Sigmoid colon (tissue), 6 donors: ENCODE measurements at regions not wholly inside any gene's neighbourhood (a gene's known extent, or its start where the extent isn't known, plus 50 kb on each side); places are given as distances from the start of the nearest gene placed in this dataset.

Source experiments
- DNase-seq: peaks from one replicate; pipeline ENCODE4 v3.0.0-alpha.2; 2019
- H3K27ac ChIP-seq, 4 donors: fragments of 200-600 bp; sonication (generic); one replicate each; pipeline ENCODE4 v1.5.1; 2016 to 2019; ENCODE audit warnings: mild to moderate bottlenecking in 1 of 4
- H3K27me3 ChIP-seq, 3 donors: fragments of 200-600 bp; sonication (generic); one replicate each; pipeline ENCODE4 v1.5.1; 2019; ENCODE audit warnings: mild to moderate bottlenecking in 1 of 3
- H3K36me3 ChIP-seq, 4 donors: fragments of 200-600 bp; sonication (generic); one replicate each; pipeline ENCODE4 v1.5.1; 2016 to 2019
- H3K4me1 ChIP-seq, 4 donors: fragments of 200-600 bp; sonication (generic); one replicate each; pipeline ENCODE4 v1.5.1; 2017 to 2019
- H3K4me3 ChIP-seq, 4 donors: fragments of 200-600 bp; sonication (generic); one replicate each; pipeline ENCODE4 v1.5.1; 2017 to 2019; ENCODE audit warnings: mild to moderate bottlenecking in 2 of 4, moderate library complexity in 1 of 4
- H3K9me3 ChIP-seq, 4 donors: fragments of 200-600 bp in 3 of 4; sonication (generic) in 3 of 4; one replicate each; pipeline versions ENCODE4 v1.5.1 to v1.6.1; 2013 to 2019
- EP300 ChIP-seq, 4 donors: sonication (generic); formaldehyde crosslinking; IDR thresholded peaks; one replicate each; pipeline ENCODE4 v1.6.1; 2017; ENCODE audit warnings: antibody characterized with exemption in 4 of 4
- POLR2A ChIP-seq, 2 donors: fragments of 450-650 bp; IDR thresholded peaks; one replicate each; pipeline ENCODE4 v1.6.1; 2016; ENCODE audit warnings: antibody characterized with exemption in 2 of 2, mild to moderate bottlenecking in 2 of 2, moderate library complexity in 2 of 2
- POLR2AphosphoS5 ChIP-seq, 4 donors: sonication (generic); formaldehyde crosslinking; IDR thresholded peaks; one replicate each; pipeline ENCODE4 v1.6.1; 2017; ENCODE audit warnings: antibody characterized with exemption in 4 of 4
- WGBS, 2 donors: extraction: QIAGEN DNeasy Blood & Tissue Kit; methylation state at CpG; one replicate each; pipeline ENCODE4 v1.1.7; 2013; 5-methylcytosine and 5-hydroxymethylcytosine counted together
- intact Hi-C: fragments of 100-400 bp; cut with DNase I; formaldehyde crosslinking; loops from one replicate; pipeline ENCODE4 v1.15.1; 2023
- TF ChIP-seq, protein P1 (sequence below), 4 experiments: fragments of 450-650 bp in 3 of 4; fragments of 200-600 bp in 1 of 4; IDR thresholded peaks; one replicate each; pipeline ENCODE4 v1.5.1; 2016 to 2019; ENCODE audit warnings: antibody characterized with exemption in 4 of 4, mild to moderate bottlenecking in 3 of 4, moderate library complexity in 2 of 4
- donor health status: healthy with polysubstance abuse.
- donor health status: healthy.

DNA sequence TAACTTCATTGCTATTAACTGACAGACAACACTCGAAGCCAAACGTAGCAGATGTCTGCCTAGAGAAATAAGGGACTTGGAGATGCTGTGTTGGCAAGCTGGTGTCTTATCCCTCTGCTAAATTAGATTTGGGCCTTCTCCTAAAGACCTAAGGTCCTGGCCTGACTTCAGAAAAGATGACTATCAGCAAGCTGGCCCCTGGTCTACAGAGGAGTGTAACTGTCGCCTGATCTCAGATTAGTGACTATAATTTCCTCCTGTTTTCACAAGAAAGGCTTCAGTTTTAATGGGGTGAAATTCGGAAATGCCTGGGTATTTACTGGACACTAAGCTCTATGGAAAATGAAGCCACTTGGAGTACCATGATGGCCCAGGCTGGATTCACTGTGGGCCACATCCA is 53.1 kb upstream of the SLC7A14 start:
- Histone ChIP-seq H3K36me3 (no peaks in the 10 kb centered on the region), H3K27me3 (no peaks in the 10 kb centered on the region), H3K27ac (no peak overlapping the region), H3K4me1 (peaks cover 0 to 6% (median 0%) of the 10 kb centered on the region in 4 donors), H3K9me3 (no peaks in the 10 kb centered on the region), H3K4me3 (no peak overlapping the region)
- intact Hi-C loops, result no loop called here
- no peak for DNase-seq
- WGBS, 2 donors, result 81 to 91% methylated on average over 4 of the region's 4 CpGs
- TF ChIP-seq POLR2AphosphoS5 (IDR thresholded peaks at IDR 0.05), result no peak
- TF ChIP-seq, protein P1, sequence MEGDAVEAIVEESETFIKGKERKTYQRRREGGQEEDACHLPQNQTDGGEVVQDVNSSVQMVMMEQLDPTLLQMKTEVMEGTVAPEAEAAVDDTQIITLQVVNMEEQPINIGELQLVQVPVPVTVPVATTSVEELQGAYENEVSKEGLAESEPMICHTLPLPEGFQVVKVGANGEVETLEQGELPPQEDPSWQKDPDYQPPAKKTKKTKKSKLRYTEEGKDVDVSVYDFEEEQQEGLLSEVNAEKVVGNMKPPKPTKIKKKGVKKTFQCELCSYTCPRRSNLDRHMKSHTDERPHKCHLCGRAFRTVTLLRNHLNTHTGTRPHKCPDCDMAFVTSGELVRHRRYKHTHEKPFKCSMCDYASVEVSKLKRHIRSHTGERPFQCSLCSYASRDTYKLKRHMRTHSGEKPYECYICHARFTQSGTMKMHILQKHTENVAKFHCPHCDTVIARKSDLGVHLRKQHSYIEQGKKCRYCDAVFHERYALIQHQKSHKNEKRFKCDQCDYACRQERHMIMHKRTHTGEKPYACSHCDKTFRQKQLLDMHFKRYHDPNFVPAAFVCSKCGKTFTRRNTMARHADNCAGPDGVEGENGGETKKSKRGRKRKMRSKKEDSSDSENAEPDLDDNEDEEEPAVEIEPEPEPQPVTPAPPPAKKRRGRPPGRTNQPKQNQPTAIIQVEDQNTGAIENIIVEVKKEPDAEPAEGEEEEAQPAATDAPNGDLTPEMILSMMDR (IDR thresholded peaks at IDR 0.05), result no peak

DNA sequence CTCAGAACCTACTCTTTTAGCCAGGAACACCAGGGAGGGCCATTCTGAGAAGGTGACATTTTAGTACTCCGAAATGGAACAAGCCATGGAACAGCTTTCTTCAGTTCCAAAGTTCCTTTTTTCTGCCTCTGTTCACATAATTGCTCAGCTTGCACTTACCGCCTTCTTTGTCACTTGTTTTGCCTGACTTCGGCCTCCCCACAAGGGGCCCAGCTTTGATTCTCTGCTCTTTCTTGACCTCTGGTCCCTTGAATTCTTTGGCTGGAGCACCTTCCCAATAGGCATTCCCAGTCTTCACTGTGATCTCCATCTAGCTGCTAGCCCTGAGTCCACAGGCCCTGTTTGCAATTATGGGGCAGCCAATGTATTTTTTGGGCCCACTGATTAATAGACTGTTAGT is 51.4 kb upstream of the SLC7A14 start:
- no peaks in the 10 kb centered on the region for H3K27me3 ChIP-seq
- no peak for DNase-seq
- no peaks in the 10 kb centered on the region for H3K9me3 ChIP-seq
- no peak overlapping the region for H3K27ac ChIP-seq
- H3K36me3 ChIP-seq, result no peaks in the 10 kb centered on the region
- 92 to 98% methylated on average over 3 of the region's 3 CpGs for WGBS, 2 donors
- no peaks in the 10 kb centered on the region for H3K4me1 ChIP-seq
- no peak overlapping the region for H3K4me3 ChIP-seq
- intact Hi-C loops, result no loop called here
- TF ChIP-seq POLR2A (IDR thresholded peaks at IDR 0.05), result no peak
- TF ChIP-seq POLR2AphosphoS5 (IDR thresholded peaks at IDR 0.05), result no peak
- TF ChIP-seq, protein P1 (IDR thresholded peaks at IDR 0.05), result no peak
- no peak for TF ChIP-seq EP300 (IDR thresholded peaks at IDR 0.05)

DNA sequence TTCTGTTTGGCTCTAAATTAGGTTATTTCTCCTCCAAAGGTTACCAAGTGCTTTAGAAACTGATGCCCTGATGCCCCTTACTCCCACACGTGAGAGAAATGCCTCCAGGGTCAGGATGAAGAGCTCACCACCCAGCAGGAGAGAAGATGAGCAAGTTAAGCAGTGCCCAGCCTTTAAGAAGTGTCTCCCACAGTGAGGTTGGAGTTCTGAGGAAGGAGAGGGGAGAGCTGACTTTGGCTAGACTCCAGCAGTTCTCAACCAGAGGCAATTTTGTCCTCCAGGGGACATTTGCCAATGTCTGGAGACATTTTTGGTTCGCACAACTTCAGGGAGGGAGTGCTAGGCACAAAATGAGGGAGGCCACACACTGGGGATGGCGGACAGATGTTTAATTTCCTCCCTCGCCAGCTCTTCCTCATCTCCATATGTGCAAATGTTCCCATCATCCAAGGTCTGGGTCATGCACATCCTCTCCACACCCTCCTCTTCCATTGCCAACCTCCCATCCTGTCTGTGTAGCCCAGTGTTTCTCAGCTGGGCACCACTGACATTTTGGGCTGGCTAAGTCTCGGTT is 50.6 kb upstream of the SLC7A14 start:
- H3K4me3 ChIP-seq, result no peak overlapping the region
- TF ChIP-seq, protein P1 (IDR thresholded peaks at IDR 0.05), result no peak
- TF ChIP-seq POLR2A (IDR thresholded peaks at IDR 0.05) (no peak), EP300 (IDR thresholded peaks at IDR 0.05) (no peak), POLR2AphosphoS5 (IDR thresholded peaks at IDR 0.05) (no peak)
- 81 to 90% methylated on average over 5 of the region's 5 CpGs for WGBS, 2 donors
- no peaks in the 10 kb centered on the region for H3K9me3 ChIP-seq
- DNase-seq, result no peak
- no peaks in the 10 kb centered on the region for H3K36me3 ChIP-seq
- H3K27ac ChIP-seq, result no peak overlapping the region
- H3K4me1 ChIP-seq, result no peaks in the 10 kb centered on the region
- intact Hi-C loops, result no loop called here
- H3K27me3 ChIP-seq, result no peaks in the 10 kb centered on the region
